H1 (cell line): ENCODE measurements at regions not wholly inside any gene's neighbourhood (a gene's known extent, or its start where the extent isn't known, plus 50 kb on each side); places are given as distances from the start of the nearest gene placed in this dataset.

Source experiments
- CTCF ChIA-PET: fragments of 300-600 bp; sonication (Branson Sonifier 250); formaldehyde crosslinking; loops from one replicate; lab custom pipeline; 2021; ENCODE audit not compliant: partially characterized antibody; lab: Charles Lee
- POLR2A ChIA-PET: fragments of 300-600 bp; sonication (Branson Sonifier 250); formaldehyde crosslinking; loops from one replicate; lab custom pipeline; 2021; ENCODE audit warnings: inconsistent platforms; ENCODE audit not compliant: partially characterized antibody; lab: Charles Lee
- DNase-seq, 2 experiments: peaks; one replicate each; pipeline versions ENCODE4 v3.0.0 to v3.0.0-alpha.2; 2010 to 2022; ENCODE audit warnings: low spot score in 2 of 2, low read depth in 1 of 2, mixed read lengths in 1 of 2
- FAIRE-seq: peaks from 2 replicates; lab custom pipeline; 2011; peaks lifted over from hg19 to GRCh38; lab: Jason Lieb, UNC
- H2AFZ ChIP-seq: 2 replicates; pipeline ENCODE4 v1.8.1; 2012; ENCODE audit warnings: low read length, inconsistent platforms
- H2AK5ac ChIP-seq: 2 replicates; pipeline ENCODE4 v1.6.1; 2013; ENCODE audit warnings: low read depth, low read length
- H2BK120ac ChIP-seq: replicated peaks from 2 replicates; pipeline ENCODE3; 2013; ENCODE audit warnings: low read depth, low read length, inconsistent platforms
- H2BK12ac ChIP-seq: 2 replicates; pipeline ENCODE4 v1.6.1; 2013; ENCODE audit warnings: low read depth, low read length
- H2BK15ac ChIP-seq: 2 replicates; pipeline ENCODE4 v1.6.1; 2013; ENCODE audit warnings: low read length
- H2BK20ac ChIP-seq: 2 replicates; pipeline ENCODE4 v1.6.1; 2013; ENCODE audit warnings: low read length
- H2BK5ac ChIP-seq: 2 replicates; pipeline ENCODE4 v1.6.1; 2013; ENCODE audit warnings: low read depth, low read length
- H3K14ac ChIP-seq: 2 replicates; pipeline ENCODE4 v1.6.1; 2013; ENCODE audit warnings: inconsistent platforms; ENCODE audit not compliant: insufficient read length
- H3K18ac ChIP-seq: 2 replicates; pipeline ENCODE4 v1.6.1; 2013; ENCODE audit warnings: low read length; ENCODE audit errors: extremely low read depth
- H3K23ac ChIP-seq: 2 replicates; pipeline ENCODE4 v1.6.1; 2013; ENCODE audit warnings: inconsistent platforms; ENCODE audit not compliant: insufficient read length
- H3K23me2 ChIP-seq: 2 replicates; pipeline ENCODE4 v1.6.1; 2013; ENCODE audit warnings: low read depth, low read length
- H3K27ac ChIP-seq: 2 replicates; pipeline ENCODE4 v1.6.1; 2011; ENCODE audit warnings: low read depth, low read length, inconsistent platforms
- H3K27me3 ChIP-seq, 4 experiments: replicated peaks in 1 of 4; 1 replicate in 1 of 4; 2 replicates in 3 of 4; pipeline versions ENCODE4 v1.6.1 to v1.8.1; 2011 to 2013; ENCODE audit warnings: low read length in 3 of 4, mild to moderate bottlenecking in 3 of 4, inconsistent platforms in 2 of 4, mixed read lengths in 2 of 4, moderate library complexity in 1 of 4; ENCODE audit not compliant: control insufficient read depth in 3 of 4, insufficient read depth in 3 of 4; ENCODE audit errors: extremely low read depth in 1 of 4
- H3K36me3 ChIP-seq, 4 experiments: 2 replicates each; pipeline versions ENCODE4 v1.6.1 to v1.8.1; 2011 to 2013; ENCODE audit warnings: mild to moderate bottlenecking in 4 of 4, low read length in 3 of 4, moderate library complexity in 2 of 4, control low read depth in 1 of 4, inconsistent platforms in 1 of 4; ENCODE audit not compliant: insufficient read depth in 4 of 4, control insufficient read depth in 2 of 4
- H3K4ac ChIP-seq: replicated peaks from 2 replicates; pipeline ENCODE3; 2013; ENCODE audit warnings: low read length, low read depth, mixed read lengths, inconsistent platforms; ENCODE audit not compliant: insufficient read length
- H3K4me1 ChIP-seq, 4 experiments: replicated peaks in 1 of 4; 1 replicate in 1 of 4; 2 replicates in 3 of 4; pipeline versions ENCODE4 v1.6.1 to v1.8.1; 2011 to 2013; ENCODE audit warnings: low read length in 3 of 4, inconsistent platforms in 2 of 4, mixed read lengths in 1 of 4; ENCODE audit not compliant: insufficient read depth in 4 of 4, control insufficient read depth in 3 of 4
- H3K4me2 ChIP-seq, 2 experiments: 2 replicates each; pipeline versions ENCODE4 v1.6.1 to v1.8.1; 2011 to 2013; ENCODE audit warnings: low read depth in 2 of 2, low read length in 2 of 2, control low read depth in 1 of 2, inconsistent platforms in 1 of 2, mild to moderate bottlenecking in 1 of 2; ENCODE audit not compliant: insufficient read depth in 1 of 2
- H3K4me3 ChIP-seq, 4 experiments: fragments of 200-600, 300-600 bp in 1 of 4; sonication (generic), shearing (Covaris generic), sonication (Bioruptor Twin) in 1 of 4; 2 replicates each; pipeline versions ENCODE4 v1.5.1 to v1.8.1; 2011 to 2016; ENCODE audit warnings: low read length in 4 of 4, low read depth in 3 of 4, control low read depth in 2 of 4, inconsistent platforms in 2 of 4, mild to moderate bottlenecking in 2 of 4, mixed read lengths in 1 of 4, moderate library complexity in 1 of 4; ENCODE audit not compliant: insufficient read depth in 2 of 4; ENCODE audit errors: extremely low read depth in 1 of 4
- H3K56ac ChIP-seq: replicated peaks from 2 replicates; pipeline ENCODE3; 2013; ENCODE audit warnings: low read depth, mild to moderate bottlenecking, mixed read lengths, low read length, inconsistent platforms; ENCODE audit not compliant: insufficient read length
- H3K79me1 ChIP-seq: 2 replicates; pipeline ENCODE4 v1.6.1; 2013; ENCODE audit warnings: low read depth, low read length, control low read depth
- H3K79me2 ChIP-seq, 2 experiments: 2 replicates each; pipeline versions ENCODE4 v1.6.1 to v1.8.1; 2012 to 2013; ENCODE audit warnings: low read length in 2 of 2, mild to moderate bottlenecking in 2 of 2, inconsistent platforms in 1 of 2; ENCODE audit not compliant: insufficient read depth in 2 of 2, control insufficient read depth in 1 of 2
- H3K9ac ChIP-seq, 4 experiments: replicated peaks in 1 of 4; 1 replicate in 1 of 4; 2 replicates in 3 of 4; pipeline versions ENCODE4 v1.6.1 to v1.8.1; 2011 to 2013; ENCODE audit warnings: low read depth in 3 of 4, low read length in 3 of 4, control low read depth in 2 of 4, mild to moderate bottlenecking in 2 of 4, moderate library complexity in 2 of 4, inconsistent platforms in 1 of 4; ENCODE audit errors: extremely low read depth in 1 of 4
- H3K9me3 ChIP-seq, 2 experiments: 2 replicates each; pipeline versions ENCODE4 v1.6.1 to v1.8.1; 2012 to 2013; ENCODE audit warnings: mild to moderate bottlenecking in 2 of 2, moderate library complexity in 2 of 2, control low read depth in 1 of 2, inconsistent platforms in 1 of 2, low read depth in 1 of 2, low read length in 1 of 2, mixed read lengths in 1 of 2; ENCODE audit not compliant: insufficient read depth in 2 of 2
- H4K20me1 ChIP-seq, 2 experiments: replicated peaks in 1 of 2; 2 replicates each; pipeline versions ENCODE3 to v1.8.1; 2011 to 2013; ENCODE audit warnings: inconsistent platforms in 2 of 2, low read length in 2 of 2, mild to moderate bottlenecking in 1 of 2; ENCODE audit not compliant: insufficient read depth in 2 of 2, control insufficient read depth in 1 of 2
- H4K5ac ChIP-seq: 2 replicates; pipeline ENCODE4 v1.6.1; 2013; ENCODE audit warnings: low read length, low read depth, mixed read lengths, inconsistent platforms; ENCODE audit not compliant: insufficient read length
- H4K8ac ChIP-seq: 2 replicates; pipeline ENCODE4 v1.8.0; 2013; ENCODE audit warnings: mild to moderate bottlenecking, moderate library complexity, low read length, inconsistent platforms; ENCODE audit not compliant: insufficient read depth; ENCODE audit errors: extremely low read depth
- H4K91ac ChIP-seq: replicated peaks from 2 replicates; pipeline ENCODE3; 2013; ENCODE audit warnings: low read length, mixed read lengths, inconsistent platforms; ENCODE audit not compliant: insufficient read length
- ASH2L ChIP-seq: fragments of 200-600, 300-600 bp; sonication (generic); IDR thresholded peaks from one replicate; pipeline ENCODE4 v1.7.1; 2017; ENCODE audit warnings: low read length
- ATF3 ChIP-seq: IDR thresholded peaks from 2 replicates; pipeline ENCODE4 v1.6.1; 2011; ENCODE audit warnings: low read depth, mild to moderate bottlenecking, low read length; ENCODE audit not compliant: insufficient read depth
- CREB1 ChIP-seq: IDR thresholded peaks from 2 replicates; pipeline ENCODE4 v1.6.1; 2012; ENCODE audit warnings: inconsistent platforms
- KDM4A ChIP-seq: IDR thresholded peaks from one replicate; pipeline ENCODE4 v1.7.1; 2012; ENCODE audit warnings: low read depth, mild to moderate bottlenecking, moderate library complexity, low read length, inconsistent platforms; ENCODE audit not compliant: severe bottlenecking
- KDM5A ChIP-seq: fragments of 200-600 bp; IDR thresholded peaks from 2 replicates; pipeline ENCODE4 v1.7.1; 2012; ENCODE audit warnings: mild to moderate bottlenecking, low read length, inconsistent platforms, mixed read lengths
- MAFK ChIP-seq: IDR thresholded peaks from 2 replicates; pipeline ENCODE4 v1.6.1; 2012; ENCODE audit warnings: low read depth, mild to moderate bottlenecking, improper control_type of control experiment, low read length
- POLR2AphosphoS5 ChIP-seq: IDR thresholded peaks from 2 replicates; pipeline ENCODE4 v1.6.1; 2011; ENCODE audit warnings: low read depth, low read length
- RFX5 ChIP-seq: IDR thresholded peaks from 2 replicates; pipeline ENCODE4 v1.6.1; 2011; ENCODE audit warnings: low read depth, low read length, improper control_type of control experiment, borderline replicate concordance
- SIX5 ChIP-seq: IDR thresholded peaks from 2 replicates; pipeline ENCODE4 v1.6.1; 2011; ENCODE audit warnings: mild to moderate bottlenecking, low read depth, low read length
- SRF ChIP-seq: IDR thresholded peaks from 2 replicates; pipeline ENCODE4 v1.6.1; 2011; ENCODE audit warnings: mild to moderate bottlenecking, low read depth, low read length, moderate library complexity
- TBP ChIP-seq: IDR thresholded peaks from 2 replicates; pipeline ENCODE4 v1.6.1; 2011; ENCODE audit warnings: low read depth, low read length, improper control_type of control experiment
- YY1 ChIP-seq: IDR thresholded peaks from 2 replicates; pipeline ENCODE4 v1.6.1; 2011; ENCODE audit warnings: low read depth, mild to moderate bottlenecking, low read length
- WGBS, 2 experiments: shearing (Covaris generic) in 1 of 2; methylation state at CpG; one replicate each; pipeline versions ENCODE4 v1.1.6 to v1.1.7; 2013 to 2015; ENCODE audit warnings: low lambda C conversion rate in 2 of 2, mixed read lengths in 2 of 2, inconsistent platforms in 1 of 2, low coverage in 1 of 2, missing lambda C conversion rate in 1 of 2; ENCODE audit not compliant: insufficient replicate concordance in 2 of 2, insufficient coverage in 1 of 2, insufficient read length in 1 of 2; ENCODE audit errors: extremely low coverage in 1 of 2, missing lambda C conversion rate in 1 of 2; 5-methylcytosine and 5-hydroxymethylcytosine counted together

- no peak overlapping the region for H2AK5ac ChIP-seq
- no peaks in the 10 kb centered on the region; a peak in 1 of 8 replicates for H3K36me3 ChIP-seq
- DNase-seq = peak; percentile 80 to 81
- H3K4ac ChIP-seq = peak overlapping the region; percentile 76
- peak overlapping the region; percentile 78 for H3K27ac ChIP-seq
- H2BK120ac ChIP-seq = peak overlapping the region; percentile 67
- no peak overlapping the region for H2AFZ ChIP-seq
- H3K79me1 ChIP-seq = no peaks in the 10 kb centered on the region
- H4K8ac ChIP-seq = no peak overlapping the region; the same call in 1 of the 2 replicates
- H3K4me3 ChIP-seq = peak overlapping the region in 1 of 4 experiments; percentile 33; a peak in 1 of 8 replicates
- FAIRE-seq = peak; percentile 89
- H3K56ac ChIP-seq = peak overlapping the region; percentile 57
- CTCF ChIA-PET = interaction anchor here (0.7 to 1.3 kb wide), 3 partner anchors 22 to 40 kb away, joined by 3 read pairs; no protein-coding TSS in a partner anchor
- no peak overlapping the region for H3K23ac ChIP-seq
- no peaks in the 10 kb centered on the region for H3K27me3 ChIP-seq
- H2BK5ac ChIP-seq = peak overlapping the region; percentile 94
- WGBS, 2 experiments = 3% methylated on average over 13 of the region's 13 CpGs; no CpG with 5 or more reads in 1 of the 2 experiments
- peak overlapping the region; percentile 100 for H4K5ac ChIP-seq
- no peaks in the 10 kb centered on the region for H3K9me3 ChIP-seq
- peak overlapping the region; percentile 84; the same call in 1 of the 2 replicates for H2BK12ac ChIP-seq
- H3K79me2 ChIP-seq = no peaks in the 10 kb centered on the region
- no peaks in the 10 kb centered on the region for H4K20me1 ChIP-seq
- H3K9ac ChIP-seq = peak overlapping the region in 3 of 4 experiments; percentile 10 to 43 (median 12); a peak in 3 of 7 replicates
- POLR2A ChIA-PET = interaction anchor here (0.9 to 2.5 kb wide), 12 partner anchors 9 to 341 kb away, joined by 3 to 17 read pairs (median 6); no protein-coding TSS in a partner anchor
- no peak overlapping the region for H2BK20ac ChIP-seq
- H3K18ac ChIP-seq = no peak overlapping the region; the same call in 1 of the 2 replicates
- peak overlapping the region; percentile 75 for H4K91ac ChIP-seq
- peaks cover 6 to 24% (median 13%) of the 10 kb centered on the region in 4 experiments; a peak in 5 of 7 replicates for H3K4me1 ChIP-seq
- H2BK15ac ChIP-seq = no peak overlapping the region
- peak overlapping the region; percentile 21 to 38 for H3K4me2 ChIP-seq
- H3K14ac ChIP-seq = no peak overlapping the region
- no peaks in the 10 kb centered on the region; the same call in 1 of the 2 replicates for H3K23me2 ChIP-seq
- TF ChIP-seq SIX5 = no peak
- 0 out of 2 replicates have a peak, but pooled peaks have one; percentile 39 for TF ChIP-seq CREB1
- TF ChIP-seq YY1 = peak; percentile 74; the same call in 1 of the 2 replicates
- TF ChIP-seq ASH2L = peak; percentile 20
- TF ChIP-seq KDM4A = no peak
- no peak for TF ChIP-seq KDM5A
- TF ChIP-seq SRF = no peak
- no peak for TF ChIP-seq MAFK
- TF ChIP-seq POLR2AphosphoS5 = peak; percentile 61; the same call in 1 of the 2 replicates
- TF ChIP-seq ATF3 = no peak
- peak; percentile 32; the same call in 1 of the 2 replicates for TF ChIP-seq RFX5
- peak; percentile 48; the same call in 1 of the 2 replicates for TF ChIP-seq TBP
Observed at GRCh38 chr9:2281031-2281802, 266.1 kb downstream of the SMARCA2 start.
